CD4-positive, alpha-beta T cell (primary cell): ENCODE measurements at regions not wholly inside any gene's neighbourhood (a gene's known extent, or its start where the extent isn't known, plus 50 kb on each side); places are given as distances from the start of the nearest gene placed in this dataset.
"Not testable (repeated sequence)": the region's sequence is repeated elsewhere in the genome, so short reads cannot be mapped to it uniquely, and the experiment has no call there.

ENCODE experiments used
- ATAC-seq: fragments of 200-7000 bp; cut with Tn5 transposase; one replicate; pipeline ENCODE4 v1.10.0; 2022; ENCODE audit warnings: mild to moderate bottlenecking; ENCODE audit not compliant: poor library complexity
- CTCF ChIA-PET: fragments of 350-600 bp; sonication (Branson Sonifier 250); formaldehyde crosslinking; loops from one replicate; lab custom pipeline; 2021; ENCODE audit warnings: antibody characterized with exemption, inconsistent platforms; lab: Charles Lee
- POLR2A ChIA-PET: fragments of 350-600 bp; sonication (Branson Sonifier 250); formaldehyde crosslinking; loops from one replicate; lab custom pipeline; 2021; ENCODE audit warnings: antibody characterized with exemption, inconsistent platforms; lab: Charles Lee
- DNase-seq, 14 experiments: peaks; one replicate each; pipeline ENCODE4 v3.0.0-alpha.2; 2013 to 2020; ENCODE audit warnings: mixed read lengths in 2 of 14
- H3K27ac ChIP-seq, 2 donors: one replicate each; pipeline versions ENCODE4 v1.5.1 to v1.7.0; 2013; ENCODE audit warnings: low read length in 2 of 2, low read depth in 1 of 2, mild to moderate bottlenecking in 1 of 2
- H3K27me3 ChIP-seq, 2 experiments: 1 replicate in 1 of 2; 2 replicates in 1 of 2; pipeline versions ENCODE4 v1.6.1 to v1.7.0; 2013; ENCODE audit warnings: low read length in 2 of 2, control low read depth in 1 of 2, mild to moderate bottlenecking in 1 of 2, moderate library complexity in 1 of 2; ENCODE audit not compliant: insufficient read depth in 2 of 2, control insufficient read depth in 1 of 2
- H3K36me3 ChIP-seq: one replicate; pipeline ENCODE4 v1.6.1; 2013; ENCODE audit warnings: low read length, control low read depth; ENCODE audit not compliant: insufficient read depth
- H3K4me1 ChIP-seq: one replicate; pipeline ENCODE4 v1.6.1; 2013; ENCODE audit warnings: low read length, control low read depth; ENCODE audit not compliant: insufficient read depth
- H3K4me3 ChIP-seq: one replicate; pipeline ENCODE4 v1.5.1; 2013; ENCODE audit warnings: mild to moderate bottlenecking, low read length, moderate library complexity
- H3K9me3 ChIP-seq, 2 experiments: 1 replicate in 1 of 2; 2 replicates in 1 of 2; pipeline versions ENCODE4 v1.6.1 to v1.7.0; 2013; ENCODE audit warnings: low read length in 2 of 2, mild to moderate bottlenecking in 2 of 2, control low read depth in 1 of 2, moderate library complexity in 1 of 2; ENCODE audit not compliant: control insufficient read depth in 1 of 2, insufficient read depth in 1 of 2
- H3K27ac Mint-ChIP-seq: one replicate; pipeline ENCODE4 v1.8.0; 2020; ENCODE audit warnings: mixed read lengths
- H3K27me3 Mint-ChIP-seq: one replicate; pipeline ENCODE4 v1.8.0; 2021; ENCODE audit warnings: mixed read lengths
- H3K36me3 Mint-ChIP-seq: one replicate; pipeline ENCODE4 v1.8.0; 2021; ENCODE audit warnings: low read depth, mixed read lengths
- H3K4me1 Mint-ChIP-seq: one replicate; pipeline ENCODE4 v1.8.0; 2021; ENCODE audit warnings: low read depth, mixed read lengths
- H3K4me3 Mint-ChIP-seq: one replicate; pipeline ENCODE4 v1.8.0; 2020; ENCODE audit warnings: mild to moderate bottlenecking, mixed read lengths
- H3K9me3 Mint-ChIP-seq: one replicate; pipeline ENCODE4 v1.8.0; 2020; ENCODE audit warnings: mixed read lengths
- intact Hi-C, 2 experiments: fragments of 100-400 bp; cut with DNase I in 1 of 2; cut with micrococcal nuclease in 1 of 2; formaldehyde crosslinking; loops; one replicate each; pipeline versions ENCODE4 v1.15.1 to v1.9.0; 2023 to 2025; cut with DNase I, micrococcal nuclease
- TF ChIP-seq, protein P1 (sequence below): fragments of 200-600 bp; IDR thresholded peaks from one replicate; pipeline ENCODE4 v1.8.0; 2022; ENCODE audit warnings: antibody characterized with exemption, mild to moderate bottlenecking

DNA sequence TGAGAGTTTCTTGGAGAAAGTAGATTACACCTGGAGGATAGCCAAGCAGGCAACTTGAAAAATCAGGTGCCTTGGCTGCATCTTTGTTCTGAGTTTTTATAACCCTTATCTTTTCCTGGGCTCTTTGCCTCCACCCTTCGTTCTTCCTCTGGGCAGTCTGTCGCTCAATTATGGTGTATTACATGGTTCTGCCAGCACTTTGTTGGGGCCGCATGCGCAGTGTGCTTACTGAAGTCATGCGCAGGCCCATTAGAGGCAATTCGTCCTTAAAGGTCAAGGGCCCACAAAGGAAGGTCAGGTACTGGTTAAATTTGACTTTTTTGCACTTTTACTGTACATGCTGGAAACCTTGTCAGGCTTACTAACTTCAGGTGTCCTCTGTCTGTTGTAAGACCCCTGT lies 761.9 kb upstream of the SLITRK5 start:
- Mint-ChIP-seq H3K4me1 (no peaks in the 10 kb centered on the region), H3K4me3 (no peak overlapping the region), H3K36me3 (no peaks in the 10 kb centered on the region), H3K27me3 (no peaks in the 10 kb centered on the region), H3K27ac (no peak overlapping the region), H3K9me3 (peaks cover 2% of the 10 kb centered on the region)
- ATAC-seq (no peak), DNase-seq (no peak)
- TF ChIP-seq, protein P1, sequence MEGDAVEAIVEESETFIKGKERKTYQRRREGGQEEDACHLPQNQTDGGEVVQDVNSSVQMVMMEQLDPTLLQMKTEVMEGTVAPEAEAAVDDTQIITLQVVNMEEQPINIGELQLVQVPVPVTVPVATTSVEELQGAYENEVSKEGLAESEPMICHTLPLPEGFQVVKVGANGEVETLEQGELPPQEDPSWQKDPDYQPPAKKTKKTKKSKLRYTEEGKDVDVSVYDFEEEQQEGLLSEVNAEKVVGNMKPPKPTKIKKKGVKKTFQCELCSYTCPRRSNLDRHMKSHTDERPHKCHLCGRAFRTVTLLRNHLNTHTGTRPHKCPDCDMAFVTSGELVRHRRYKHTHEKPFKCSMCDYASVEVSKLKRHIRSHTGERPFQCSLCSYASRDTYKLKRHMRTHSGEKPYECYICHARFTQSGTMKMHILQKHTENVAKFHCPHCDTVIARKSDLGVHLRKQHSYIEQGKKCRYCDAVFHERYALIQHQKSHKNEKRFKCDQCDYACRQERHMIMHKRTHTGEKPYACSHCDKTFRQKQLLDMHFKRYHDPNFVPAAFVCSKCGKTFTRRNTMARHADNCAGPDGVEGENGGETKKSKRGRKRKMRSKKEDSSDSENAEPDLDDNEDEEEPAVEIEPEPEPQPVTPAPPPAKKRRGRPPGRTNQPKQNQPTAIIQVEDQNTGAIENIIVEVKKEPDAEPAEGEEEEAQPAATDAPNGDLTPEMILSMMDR, result no peak
- H3K4me3 ChIP-seq, result no peak overlapping the region
- POLR2A ChIA-PET, result no interaction called here
- intact Hi-C loops, result no loop called here
- H3K9me3 ChIP-seq, result peaks cover 4 to 6% of the 10 kb centered on the region in 2 experiments
- no peaks in the 10 kb centered on the region for H3K4me1 ChIP-seq
- no peaks in the 10 kb centered on the region for H3K36me3 ChIP-seq
- CTCF ChIA-PET, result no interaction called here
- H3K27me3 ChIP-seq, result no peaks in the 10 kb centered on the region
- H3K27ac ChIP-seq, result no peak overlapping the region

DNA sequence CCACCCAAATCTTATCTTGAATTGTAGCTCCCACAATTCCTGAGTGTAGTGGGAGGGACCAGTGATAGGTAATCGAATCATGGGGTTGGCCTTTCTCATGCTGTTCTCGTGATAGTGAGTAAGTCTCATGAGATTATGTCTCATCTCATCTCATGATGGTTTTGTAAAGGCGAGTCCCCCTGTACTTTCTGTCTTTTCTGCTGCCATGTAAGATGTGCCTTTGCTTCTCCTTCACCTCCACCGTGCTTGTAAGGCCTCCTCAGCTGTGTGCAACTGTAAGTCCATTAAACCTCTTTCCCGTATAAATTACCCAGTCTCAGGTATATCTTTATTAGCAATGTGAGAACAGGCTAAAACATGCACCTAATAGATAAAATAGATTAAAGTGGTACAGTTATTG lies 756.4 kb upstream of the SLITRK5 start:
- no peaks in the 10 kb centered on the region for H3K4me1 ChIP-seq
- Mint-ChIP-seq H3K4me1 (no peaks in the 10 kb centered on the region), H3K36me3 (no peaks in the 10 kb centered on the region), H3K27me3 (no peaks in the 10 kb centered on the region), H3K4me3 (no peak overlapping the region), H3K9me3 (peaks cover 10% of the 10 kb centered on the region), H3K27ac (no peak overlapping the region)
- TF ChIP-seq, protein P1, result no peak
- no peak overlapping the region for H3K4me3 ChIP-seq
- H3K9me3 ChIP-seq, result peaks cover 4 to 6% of the 10 kb centered on the region in 2 experiments
- H3K27me3 ChIP-seq, result no peaks in the 10 kb centered on the region
- POLR2A ChIA-PET, result no interaction called here
- H3K27ac ChIP-seq, result no peak overlapping the region
- DNase-seq (no peak), ATAC-seq (no peak)
- H3K36me3 ChIP-seq, result no peaks in the 10 kb centered on the region
- intact Hi-C loops, result no loop called here
- CTCF ChIA-PET, result no interaction called here

DNA sequence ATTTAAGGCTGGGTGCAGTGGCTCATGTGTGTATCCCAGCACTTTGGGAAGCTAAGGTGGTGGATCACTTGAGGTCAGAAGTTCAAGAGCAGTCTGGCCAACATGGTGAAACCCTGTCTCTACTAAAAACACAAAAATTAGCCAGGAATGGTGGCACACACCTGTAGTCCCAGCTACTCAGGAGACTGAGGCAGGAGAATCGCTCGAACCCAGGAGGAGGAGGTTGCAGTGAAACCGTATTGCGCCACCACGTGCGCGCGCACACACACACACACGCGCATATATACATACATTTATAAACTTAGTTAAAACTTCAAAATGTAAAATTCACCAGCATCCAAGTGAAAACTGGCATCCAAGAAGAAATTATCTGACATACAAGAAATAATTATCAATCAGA lies 753.7 kb upstream of the SLITRK5 start:
- DNase-seq, H3K36me3 Mint-ChIP-seq, H3K9me3 ChIP-seq, ATAC-seq, H3K4me3 Mint-ChIP-seq, CTCF ChIA-PET, POLR2A ChIA-PET, H3K27me3 Mint-ChIP-seq, H3K27ac Mint-ChIP-seq, H3K9me3 Mint-ChIP-seq, H3K27ac ChIP-seq, intact Hi-C loops, H3K4me3 ChIP-seq, H3K27me3 ChIP-seq, H3K4me1 Mint-ChIP-seq, H3K36me3 ChIP-seq, H3K4me1 ChIP-seq: not testable (repeated sequence)

DNA sequence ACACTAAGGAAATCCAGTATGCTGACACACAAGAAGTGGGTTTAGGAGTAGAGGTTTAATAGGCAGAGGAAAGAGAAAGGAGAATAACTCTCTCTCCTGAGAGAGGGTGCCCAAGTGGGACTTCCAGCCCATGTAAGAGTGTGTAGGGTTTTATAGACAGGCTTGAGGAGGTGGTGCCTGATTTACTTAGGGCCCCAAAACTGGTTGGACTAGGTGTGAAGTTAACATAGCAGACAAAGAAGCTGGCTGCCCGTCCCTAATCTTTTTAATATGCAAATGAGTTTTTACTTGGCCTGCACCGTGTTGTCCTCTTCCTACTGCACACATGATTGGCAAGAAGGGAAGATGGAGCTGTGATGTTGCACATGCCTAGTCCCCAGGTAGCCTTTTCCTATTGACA lies 752.5 kb upstream of the SLITRK5 start:
- Mint-ChIP-seq H3K36me3 (no peaks in the 10 kb centered on the region), H3K4me1 (no peaks in the 10 kb centered on the region), H3K9me3 (peaks cover 7% of the 10 kb centered on the region), H3K4me3 (no peak overlapping the region), H3K27me3 (no peaks in the 10 kb centered on the region), H3K27ac (no peak overlapping the region)
- H3K27me3 ChIP-seq, result no peaks in the 10 kb centered on the region
- H3K4me1 ChIP-seq, result no peaks in the 10 kb centered on the region
- TF ChIP-seq, protein P1, result no peak
- H3K4me3 ChIP-seq, result no peak overlapping the region
- intact Hi-C loops, result no loop called here
- no peaks in the 10 kb centered on the region for H3K36me3 ChIP-seq
- no peak for DNase-seq
- ChIA-PET CTCF (no interaction called here), POLR2A (no interaction called here)
- peaks cover 4 to 6% of the 10 kb centered on the region in 2 experiments for H3K9me3 ChIP-seq
- no peak overlapping the region for H3K27ac ChIP-seq
- ATAC-seq, result no peak
